Small intestine (tissue), 7 donors: ENCODE measurements at regions not wholly inside any gene's neighbourhood (a gene's known extent, or its start where the extent isn't known, plus 50 kb on each side); places are given as distances from the start of the nearest gene placed in this dataset.
A peak's percentile ranks its signal among the peaks of the same experiment; 100 is the strongest.

ENCODE experiments used
- DNase-seq, 2 donors: peaks; one replicate each; pipeline versions ENCODE4 v3.0.0 to v3.0.0-alpha.2; 2013
- FAIRE-seq: peaks from 2 replicates; lab custom pipeline; 2012; peaks lifted over from hg19 to GRCh38; lab: Jason Lieb, UNC
- H3K27ac ChIP-seq, 3 donors: one replicate each; pipeline ENCODE4 v1.5.1; 2013; ENCODE audit warnings: low read length in 2 of 3, mild to moderate bottlenecking in 2 of 3, control low read depth in 1 of 3, inconsistent platforms in 1 of 3, low read depth in 1 of 3, moderate library complexity in 1 of 3
- H3K27me3 ChIP-seq, 3 donors: one replicate each; pipeline ENCODE4 v1.6.1; 2013; ENCODE audit warnings: low read length in 3 of 3, inconsistent platforms in 1 of 3; ENCODE audit not compliant: control insufficient read depth in 3 of 3, insufficient read depth in 3 of 3
- H3K36me3 ChIP-seq, 3 donors: one replicate each; pipeline ENCODE4 v1.6.1; 2013; ENCODE audit warnings: low read length in 3 of 3, inconsistent platforms in 1 of 3, low read depth in 1 of 3, mild to moderate bottlenecking in 1 of 3, moderate library complexity in 1 of 3; ENCODE audit not compliant: control insufficient read depth in 3 of 3, insufficient read depth in 2 of 3
- H3K4me1 ChIP-seq, 3 donors: one replicate each; pipeline ENCODE4 v1.6.1; 2013; ENCODE audit warnings: low read length in 2 of 3, inconsistent platforms in 1 of 3, low read depth in 1 of 3, mild to moderate bottlenecking in 1 of 3, moderate library complexity in 1 of 3; ENCODE audit not compliant: control insufficient read depth in 3 of 3, insufficient read depth in 2 of 3
- H3K4me3 ChIP-seq, 3 donors: one replicate each; pipeline ENCODE4 v1.5.1; 2013; ENCODE audit warnings: low read length in 3 of 3, control low read depth in 1 of 3, inconsistent platforms in 1 of 3, low read depth in 1 of 3, mild to moderate bottlenecking in 1 of 3, moderate library complexity in 1 of 3
- H3K9me3 ChIP-seq, 2 donors: one replicate each; pipeline ENCODE4 v1.6.1; 2013; ENCODE audit warnings: low read depth in 1 of 2, low read length in 1 of 2; ENCODE audit not compliant: control insufficient read depth in 2 of 2, insufficient read depth in 1 of 2
- WGBS, 3 donors: extraction: QIAGEN DNeasy Blood & Tissue Kit; methylation state at CpG; one replicate each; pipeline ENCODE4 v1.1.7; 2013; 5-methylcytosine and 5-hydroxymethylcytosine counted together
- donor health status: healthy with polysubstance abuse.
- donor health status: control.
- donor health status: control.
- donor health status: Bipolar disorder and iron deficiency.
- donor health status: healthy.

DNA sequence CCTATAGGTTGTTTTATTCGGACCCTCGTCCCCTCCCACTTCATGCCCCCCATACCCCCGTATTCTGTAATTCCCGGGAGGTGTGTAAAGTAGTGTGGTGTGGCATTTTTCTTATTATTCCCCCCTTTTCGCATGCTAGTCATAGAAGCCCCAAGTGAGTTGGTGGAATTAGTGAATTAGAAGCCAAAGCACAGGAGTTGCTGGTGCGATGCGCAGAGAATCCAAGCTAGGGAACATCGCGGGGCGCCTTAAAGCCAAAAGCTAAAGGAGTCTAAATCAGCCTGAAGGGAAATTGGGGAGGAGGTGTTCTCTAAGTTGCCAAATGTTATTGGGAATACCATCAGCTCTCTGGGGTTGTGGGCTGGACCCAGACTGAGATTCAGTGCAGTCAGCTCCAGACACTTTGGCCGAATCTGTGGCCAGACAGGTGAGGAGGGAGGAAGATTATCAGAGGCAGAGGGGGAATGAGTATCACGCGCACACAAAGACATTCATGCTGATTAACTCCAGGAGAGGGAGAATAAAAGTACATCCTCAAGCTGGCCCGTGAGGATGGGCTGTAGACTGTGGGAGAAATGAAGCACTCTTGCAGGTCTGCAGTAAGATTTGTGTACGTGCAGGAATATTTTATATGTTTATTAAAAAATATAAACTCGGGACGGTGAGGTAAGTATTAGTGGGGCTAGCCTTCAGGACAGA, 102.8 kb upstream of the HSD17B12 start:
- Histone ChIP-seq H3K27ac (no peak overlapping the region), H3K27me3 (peaks cover 9 to 100% (median 62%) of the 10 kb centered on the region in 3 donors), H3K4me1 (peaks cover 2 to 7% (median 3%) of the 10 kb centered on the region in 3 donors), H3K9me3 (no peaks in the 10 kb centered on the region), H3K4me3 (no peak overlapping the region), H3K36me3 (no peaks in the 10 kb centered on the region)
- 8 to 15% (median 14%) methylated on average over 17 of the region's 17 CpGs for WGBS, 3 donors
- FAIRE-seq (no peak), DNase-seq (no peak)

DNA sequence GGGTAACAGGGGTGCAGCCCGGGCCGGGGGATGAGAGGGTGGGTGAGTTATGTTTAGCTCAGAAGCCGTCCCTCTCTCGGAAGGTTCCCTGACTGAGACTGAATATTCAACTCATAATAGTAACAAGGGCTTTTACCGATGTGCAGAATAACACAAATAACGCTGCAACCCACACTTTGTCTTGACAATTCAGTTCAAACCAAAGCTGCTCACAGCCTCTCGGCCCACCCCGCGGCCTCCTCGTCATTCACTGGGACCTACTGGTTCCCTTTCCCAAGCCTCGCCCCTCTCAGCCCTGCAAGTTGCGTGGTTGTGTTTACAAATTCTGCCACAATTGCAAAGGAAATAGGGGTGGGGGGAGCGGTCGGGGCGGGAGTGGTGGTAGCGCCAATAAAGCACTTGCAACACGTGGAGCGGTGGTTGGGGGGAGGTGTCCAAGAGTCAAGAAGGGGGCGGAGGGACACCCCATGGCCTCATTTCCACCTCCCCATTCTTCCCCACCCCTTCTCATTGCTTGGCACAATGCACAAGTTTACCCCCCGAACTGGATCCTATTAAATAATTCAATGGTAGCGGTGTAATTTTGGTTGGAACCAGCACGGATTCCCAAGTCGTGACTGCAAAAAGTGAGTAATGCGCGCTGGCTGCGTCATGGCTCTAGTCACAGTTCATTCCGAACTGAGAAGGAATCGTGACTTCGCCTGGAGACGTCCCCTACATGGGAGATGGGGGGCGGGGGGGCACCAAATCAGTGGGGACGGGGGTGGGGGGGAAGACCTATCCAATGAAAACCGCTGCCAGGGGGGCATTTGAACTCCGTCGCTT, 102.0 kb upstream of the HSD17B12 start:
- Histone ChIP-seq H3K9me3 (no peaks in the 10 kb centered on the region), H3K27ac (no peak overlapping the region), H3K36me3 (no peaks in the 10 kb centered on the region), H3K27me3 (peaks cover 12 to 100% (median 64%) of the 10 kb centered on the region in 3 donors), H3K4me1 (peaks cover 2 to 7% (median 3%) of the 10 kb centered on the region in 3 donors), H3K4me3 (peak overlapping the region in 1 of 3 donors; percentile 39)
- FAIRE-seq = no peak
- 3 to 5% (median 4%) methylated on average over 33 to 35 of the region's 35 CpGs for WGBS, 3 donors
- no peak for DNase-seq

DNA sequence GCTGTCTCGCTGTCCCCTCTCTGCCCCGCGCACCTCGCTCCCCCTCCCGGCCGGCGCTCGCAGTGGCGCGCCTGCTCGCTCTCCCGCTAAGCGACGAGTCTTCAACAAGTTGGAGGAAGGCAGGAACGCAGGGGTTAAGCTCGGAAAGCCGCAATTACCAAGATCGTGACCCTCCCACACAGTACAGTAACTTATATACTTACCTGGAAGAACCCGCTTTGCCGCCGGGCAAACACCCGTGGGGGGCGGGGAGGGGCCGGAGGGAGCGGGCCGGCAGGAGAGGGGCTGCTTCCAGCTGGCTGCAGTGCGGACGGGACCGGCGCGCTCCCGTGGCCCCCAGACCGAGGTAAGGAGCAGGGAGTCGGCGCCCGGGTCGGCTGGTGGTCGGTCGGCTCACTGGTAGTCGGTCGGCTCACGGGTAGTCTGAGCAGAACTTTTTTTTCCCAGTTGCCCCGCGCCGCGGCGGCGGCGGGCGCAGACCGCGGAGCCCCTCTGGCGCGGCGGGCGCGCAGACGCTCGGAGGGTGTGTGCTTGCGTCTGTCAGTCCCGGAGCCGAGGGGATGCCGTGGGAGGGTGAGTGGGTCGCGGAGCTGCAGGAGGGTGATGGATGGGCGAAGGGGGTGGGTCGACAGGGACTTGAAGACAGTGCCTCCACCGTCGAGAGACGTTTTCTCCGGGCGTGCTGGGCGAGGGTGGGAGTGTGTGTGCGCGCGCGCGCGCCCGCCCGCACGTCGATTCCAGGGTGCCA, 101.2 kb upstream of the HSD17B12 start:
- Histone ChIP-seq H3K36me3 (no peaks in the 10 kb centered on the region), H3K4me3 (peak overlapping the region; percentile 14 to 39 (median 31)), H3K4me1 (peaks cover 2 to 7% (median 3%) of the 10 kb centered on the region in 3 donors), H3K27me3 (peaks cover 12 to 100% (median 66%) of the 10 kb centered on the region in 3 donors), H3K27ac (no peak overlapping the region), H3K9me3 (no peaks in the 10 kb centered on the region)
- 1% methylated on average over 66 to 83 of the region's 83 CpGs for WGBS, 3 donors
- DNase-seq (peak in 1 of 2 donors; percentile 55), FAIRE-seq (no peak)

GRCh38 chr11:43579919-43580276, 100.6 kb upstream of the HSD17B12 start:
- DNase-seq (peak in 1 of 2 donors; percentile 27), FAIRE-seq (no peak)
- peaks cover 2 to 7% (median 3%) of the 10 kb centered on the region in 3 donors for H3K4me1 ChIP-seq
- H3K27ac ChIP-seq = no peak overlapping the region
- H3K9me3 ChIP-seq = no peaks in the 10 kb centered on the region
- H3K27me3 ChIP-seq = peaks cover 14 to 100% (median 63%) of the 10 kb centered on the region in 3 donors
- H3K36me3 ChIP-seq = no peaks in the 10 kb centered on the region
- peak overlapping the region in 1 of 3 donors; percentile 31 for H3K4me3 ChIP-seq
- 0% methylated on average over 5 of the region's 5 CpGs for WGBS, 3 donors

- Histone ChIP-seq H3K27ac (no peak overlapping the region), H3K9me3 (no peaks in the 10 kb centered on the region), H3K36me3 (no peaks in the 10 kb centered on the region), H3K27me3 (peaks cover 17 to 94% (median 56%) of the 10 kb centered on the region in 3 donors), H3K4me3 (peak overlapping the region in 1 of 3 donors; percentile 10), H3K4me1 (peaks cover 2 to 7% (median 3%) of the 10 kb centered on the region in 3 donors)
- DNase-seq (no peak), FAIRE-seq (no peak)
- WGBS, 3 donors = 2 to 10% (median 9%) methylated on average over 29 to 39 of the region's 39 CpGs
Observed at GRCh38 chr11:43580735-43581369, 99.7 kb upstream of the HSD17B12 start.

DNA sequence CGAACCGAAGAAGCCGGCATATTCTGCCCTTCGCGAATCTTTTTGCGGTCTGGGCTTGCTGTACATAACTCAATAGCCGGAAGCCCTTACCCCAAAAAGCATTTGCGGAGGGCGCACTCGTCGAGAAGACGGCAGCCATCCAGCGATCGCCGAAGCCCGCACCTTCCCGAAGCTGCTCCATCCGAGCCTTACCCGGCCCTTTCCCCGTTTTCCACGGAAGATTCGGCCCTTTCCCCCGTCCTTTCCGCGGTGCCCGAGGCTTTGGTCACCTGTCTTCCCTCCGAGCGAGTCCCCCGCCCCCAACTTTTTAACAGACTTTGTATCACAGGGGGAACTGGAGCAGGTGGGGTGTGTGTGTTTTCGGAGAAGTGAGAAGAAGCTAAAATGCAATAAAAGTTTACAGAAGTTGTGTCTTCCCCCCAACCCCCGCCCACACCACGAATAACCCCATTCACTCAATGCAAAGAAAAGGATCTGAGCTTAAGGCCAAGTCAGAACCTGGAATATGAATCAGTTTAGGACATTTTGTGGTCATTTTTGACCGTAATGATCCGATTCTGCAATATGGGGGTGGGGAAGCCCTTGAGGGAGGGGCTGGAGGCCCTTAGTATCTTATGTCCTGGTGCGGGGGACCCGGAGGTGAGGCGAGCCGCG, 99.0 kb upstream of the HSD17B12 start:
- Histone ChIP-seq H3K27me3 (peaks cover 17 to 92% (median 52%) of the 10 kb centered on the region in 3 donors), H3K4me1 (peaks cover 2 to 6% (median 3%) of the 10 kb centered on the region in 3 donors), H3K9me3 (no peaks in the 10 kb centered on the region), H3K36me3 (no peaks in the 10 kb centered on the region), H3K4me3 (peak overlapping the region in 1 of 3 donors; percentile 10), H3K27ac (no peak overlapping the region)
- WGBS, 3 donors = 2 to 8% (median 5%) methylated on average over 39 of the region's 39 CpGs
- no peak for FAIRE-seq
- no peak for DNase-seq

DNA sequence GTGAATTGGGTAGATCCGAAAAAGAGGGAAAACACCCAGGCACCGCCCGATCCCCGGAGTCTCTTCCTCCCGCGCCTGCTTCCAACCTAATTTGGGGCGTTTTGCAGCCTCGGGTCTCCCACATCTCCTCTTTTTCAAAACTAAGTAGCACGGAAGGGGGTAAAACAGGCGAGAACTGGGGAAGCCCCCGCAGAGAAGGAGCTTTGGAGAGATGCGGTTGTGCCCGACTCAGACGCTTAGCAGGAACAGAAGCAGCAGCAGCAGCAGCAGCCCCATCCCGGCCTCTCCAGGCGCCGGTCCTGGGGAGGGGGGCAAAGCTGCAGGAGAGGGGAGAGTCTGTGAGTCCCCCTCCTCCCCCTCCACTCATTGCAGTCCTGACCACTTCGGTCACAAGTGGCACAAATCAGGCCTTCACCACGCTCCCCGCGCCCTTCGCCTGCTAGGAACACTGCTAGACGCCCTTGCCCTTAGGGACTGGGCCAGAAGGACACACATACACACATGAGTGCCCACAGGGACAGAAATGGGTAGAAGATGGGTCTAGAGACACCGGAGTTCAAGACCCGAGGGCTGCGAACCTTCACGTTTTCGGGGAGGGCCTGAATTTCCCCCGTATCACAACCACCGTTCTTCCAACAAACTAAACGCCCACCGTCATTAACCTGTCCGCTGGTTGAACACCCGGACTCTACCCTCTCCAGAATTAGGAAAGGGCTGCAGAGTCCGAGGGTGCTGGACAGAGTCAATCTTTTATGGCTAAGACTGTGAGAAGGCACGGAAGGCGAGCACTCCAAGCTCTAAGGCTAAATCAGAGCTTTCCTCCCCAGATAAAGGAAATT, 98.3 kb upstream of the HSD17B12 start:
- WGBS, 3 donors = 9 to 23% (median 22%) methylated on average over 37 of the region's 37 CpGs
- FAIRE-seq = no peak
- H3K4me3 ChIP-seq = no peak overlapping the region

More for the DNA sequence above, 98.3 kb upstream of the HSD17B12 start:
- Histone ChIP-seq H3K4me1 (peaks cover 0 to 3% (median 2%) of the 10 kb centered on the region in 3 donors), H3K36me3 (no peaks in the 10 kb centered on the region), H3K27me3 (peaks cover 17 to 88% (median 51%) of the 10 kb centered on the region in 3 donors), H3K9me3 (no peaks in the 10 kb centered on the region), H3K27ac (no peak overlapping the region)
- no peak for DNase-seq
